K562 (cell line): ENCODE measurements at regions not wholly inside any gene's neighbourhood (a gene's known extent, or its start where the extent isn't known, plus 50 kb on each side); places are given as distances from the start of the nearest gene placed in this dataset.
A peak's percentile ranks its signal among the peaks of the same experiment; 100 is the strongest.

Experiments used
- ATAC-seq: fragments of 200-7000 bp; cut with Tn5 transposase; 3 replicates; pipeline ENCODE4 v1.9.1; 2020; ENCODE audit warnings: moderate library complexity
- BruUV-seq: library from RNA; stranded (reverse); fragments of 400-500 nt; replicated peaks from 2 replicates; lab custom pipeline; 2021; lab: Mats Ljungman, UMichigan
- CTCF ChIA-PET: fragments of 300-600 bp; formaldehyde crosslinking; extraction: SDS; loops from one replicate; lab custom pipeline; 2021; ENCODE audit warnings: low intra/inter-chr PET ratio; lab: Yijun Ruan, JAX
- POLR2A ChIA-PET: fragments of 300-600, 350-650 bp; sonication (Branson Sonifier 250); formaldehyde crosslinking; extraction: SDS; loops from one replicate; lab custom pipeline; 2021; ENCODE audit warnings: antibody characterized with exemption, inconsistent platforms; lab: Yijun Ruan, JAX
- DNase-seq, 4 experiments: peaks; one replicate each; pipeline versions ENCODE4 v3.0.0 to v3.0.0-alpha.2; 2011 to 2018; ENCODE audit warnings: low spot score in 3 of 4, mixed read lengths in 3 of 4; ENCODE audit errors: extremely low read depth in 1 of 4
- FAIRE-seq: peaks from 2 replicates; lab custom pipeline; 2011; peaks lifted over from hg19 to GRCh38; lab: Jason Lieb, UNC
- H2AFZ ChIP-seq: 2 replicates; pipeline ENCODE4 v1.6.0; 2011; ENCODE audit warnings: low read depth, low read length, control low read depth, inconsistent platforms
- H3K27ac ChIP-seq: fragments of 200-600 bp; 3 replicates; pipeline ENCODE4 v1.8.0; 2011; ENCODE audit warnings: low read depth, mild to moderate bottlenecking, control low read depth, inconsistent platforms, low read length, moderate library complexity, mixed read lengths; ENCODE audit errors: extremely low read depth
- H3K27me3 ChIP-seq, 2 experiments: fragments of 300-600 bp in 1 of 2; 2 replicates in 1 of 2; 3 replicates in 1 of 2; pipeline versions ENCODE4 v1.6.0 to v1.8.0; 2011; ENCODE audit warnings: inconsistent platforms in 2 of 2, low read length in 2 of 2, mild to moderate bottlenecking in 1 of 2, mixed read lengths in 1 of 2, moderate library complexity in 1 of 2; ENCODE audit not compliant: control insufficient read depth in 2 of 2, insufficient read depth in 2 of 2
- H3K36me3 ChIP-seq: fragments of 300-600 bp; 3 replicates; pipeline ENCODE4 v1.8.0; 2011; ENCODE audit warnings: mild to moderate bottlenecking, low read length, inconsistent platforms; ENCODE audit not compliant: control insufficient read depth, insufficient read depth
- H3K4me1 ChIP-seq, 2 experiments: fragments of 200-600 bp in 1 of 2; replicated peaks in 1 of 2; 2 replicates in 1 of 2; 3 replicates in 1 of 2; pipeline versions ENCODE4 v1.5.1 to v1.8.0; 2011; ENCODE audit warnings: inconsistent platforms in 2 of 2, low read length in 2 of 2, mild to moderate bottlenecking in 1 of 2, mixed read lengths in 1 of 2, moderate library complexity in 1 of 2; ENCODE audit not compliant: control insufficient read depth in 2 of 2, insufficient read depth in 2 of 2
- H3K4me2 ChIP-seq: 2 replicates; pipeline ENCODE4 v1.6.1; 2011; ENCODE audit warnings: low read length, control low read depth, inconsistent platforms, mixed read lengths; ENCODE audit not compliant: insufficient read depth
- H3K4me3 ChIP-seq: fragments of 200-600 bp; sonication (generic), shearing (Covaris generic); 2 replicates; pipeline ENCODE4 v1.5.1; 2016; ENCODE audit warnings: control low read depth, inconsistent platforms
- H3K79me2 ChIP-seq: fragments of 200-600 bp; 3 replicates; pipeline ENCODE4 v1.8.0; 2011; ENCODE audit warnings: low read length, inconsistent platforms; ENCODE audit not compliant: control insufficient read depth, insufficient read depth
- H3K9ac ChIP-seq, 2 experiments: 2 replicates each; pipeline versions ENCODE4 v1.6.0 to v1.6.1; 2011; ENCODE audit warnings: low read depth in 2 of 2, low read length in 2 of 2, control low read depth in 1 of 2, inconsistent platforms in 1 of 2, mild to moderate bottlenecking in 1 of 2, mixed read lengths in 1 of 2; ENCODE audit not compliant: insufficient read depth in 1 of 2
- H3K9me1 ChIP-seq: one replicate; pipeline ENCODE4 v1.6.0; 2011; ENCODE audit warnings: inconsistent platforms, mild to moderate bottlenecking, low read length, moderate library complexity; ENCODE audit not compliant: control insufficient read depth, insufficient read depth
- H3K9me3 ChIP-seq: replicated peaks from 2 replicates; pipeline ENCODE4 v1.5.1; 2011; ENCODE audit warnings: low read depth, low read length, inconsistent platforms; ENCODE audit not compliant: control insufficient read depth, insufficient read depth
- H4K20me1 ChIP-seq: replicated peaks from 2 replicates; pipeline ENCODE4 v1.6.1; 2011; ENCODE audit warnings: low read length, inconsistent platforms, mixed read lengths; ENCODE audit not compliant: control insufficient read depth, insufficient read depth
- BDP1 ChIP-seq: IDR thresholded peaks from 3 replicates; pipeline ENCODE4 v1.6.1; 2011; ENCODE audit not compliant: insufficient read length, insufficient read depth
- PBX2 ChIP-seq, 2 experiments: IDR thresholded peaks in 1 of 2; conservative IDR thresholded peaks in 1 of 2; 2 replicates each; pipeline ENCODE4 v1.6.1; 2016; ENCODE audit warnings: low read depth in 2 of 2, mild to moderate bottlenecking in 1 of 2, missing compliant biosample characterization in 1 of 2, missing genetic modification characterization in 1 of 2, moderate library complexity in 1 of 2
- WGBS: fragments of 100-300 bp; shearing (Covaris generic); methylation state at CpG from one replicate; pipeline ENCODE4 v1.1.6; 2016; ENCODE audit warnings: low coverage, mixed read lengths; ENCODE audit not compliant: insufficient coverage; ENCODE audit errors: missing lambda C conversion rate; 5-methylcytosine and 5-hydroxymethylcytosine counted together
- in situ Hi-C: fragments of 300-500 bp; cut with MboI; formaldehyde crosslinking; loops from 4 replicates; pipeline ENCODE4 v1.15.0; 2018; ENCODE audit warnings: inconsistent platforms, mixed read lengths
- intact Hi-C: fragments of 100-400 bp; cut with micrococcal nuclease; formaldehyde crosslinking; loops from 2 replicates; pipeline ENCODE4 v1.14.2; 2022

- Histone ChIP-seq H3K27me3 (peaks cover 0 to 6% of the 10 kb centered on the region in 2 experiments; a peak in 3 of 5 replicates), H3K27ac (no peak overlapping the region), H3K4me1 (no peaks in the 10 kb centered on the region), H2AFZ (no peak overlapping the region), H3K9ac (no peak overlapping the region), H3K4me3 (no peak overlapping the region), H3K4me2 (no peak overlapping the region), H3K36me3 (no peaks in the 10 kb centered on the region), H4K20me1 (no peaks in the 10 kb centered on the region), H3K79me2 (no peaks in the 10 kb centered on the region), H3K9me3 (peaks cover 3% of the 10 kb centered on the region; the same call in 1 of the 2 replicates), H3K9me1 (no peaks in the 10 kb centered on the region)
- ATAC-seq (no peak), DNase-seq (no peak), FAIRE-seq (no peak)
- ChIA-PET POLR2A (no interaction called here), CTCF (no interaction called here)
- WGBS = 4% methylated on average over 2 of the region's 2 CpGs
- intact Hi-C loops = no loop called here
- TF ChIP-seq PBX2 (CRISPR knock-in tag; IDR thresholded peaks at IDR 0.05; ENCODE audit: low read depth) = 0 out of 2 replicates have a peak, but pooled peaks have one; percentile 5
- no peak for TF ChIP-seq PBX2 (tag; conservative IDR thresholded peaks at IDR 0.05; ENCODE audit: low read depth)
- TF ChIP-seq BDP1 = no peak
- BruUV-seq = no TSS peak
- in situ Hi-C loops = loop anchor here (5.0 kb wide), 1 partner anchor 757 kb away; the partner anchor contains the start of gene KLHDC10
These were observed 95.4 kb upstream of the KLF14 start for GRCh38 chr7:130829415-130829814.
